ENCODE measurements at regions not wholly inside any gene's neighbourhood (a gene's known extent, or its start where the extent isn't known, plus 50 kb on each side); places are given as distances from the start of the nearest gene placed in this dataset.

GRCh38 chr10:130773941-130774340 is 537.6 kb downstream of the TCERG1L start:
- TF ChIP-seq CTCF (conservative IDR thresholded peaks at IDR 0.05; ENCODE audit: low read length) (no peak), EZH2phosphoT487 (IDR thresholded peaks at IDR 0.05; ENCODE audit: borderline replicate concordance, low read depth, low read length) (no peak)
